ENCODE measurements at regions not wholly inside any gene's neighbourhood (a gene's known extent, or its start where the extent isn't known, plus 50 kb on each side); places are given as distances from the start of the nearest gene placed in this dataset.

DNA sequence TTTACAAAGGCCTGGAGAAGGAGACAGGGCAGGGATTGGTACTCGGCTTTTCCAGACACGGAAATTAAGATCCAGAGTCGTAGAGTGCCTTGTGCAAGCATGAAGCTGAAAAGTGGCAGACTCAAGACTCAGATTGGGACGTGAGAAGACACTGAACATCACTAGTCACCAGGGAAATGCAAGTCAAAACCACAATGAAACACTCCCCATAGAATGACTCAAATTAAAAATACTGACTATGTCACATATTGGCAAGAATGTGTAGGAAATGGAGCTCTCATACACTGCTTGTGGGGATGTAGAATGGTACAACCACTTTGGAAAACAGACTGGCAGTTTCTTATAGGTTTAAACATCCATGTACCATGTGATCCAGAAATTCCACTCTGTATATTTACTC is 472.0 kb downstream of the RPS24 start:
- DNase-seq (ENCODE audit: extremely low read depth in 1 of 2, low read depth in 1 of 2), result no peak

GRCh38 chr10:78506614-78507013 is 473.0 kb downstream of the RPS24 start:
- DNase-seq (ENCODE audit: extremely low read depth in 1 of 2, low read depth in 1 of 2), result no peak

DNA sequence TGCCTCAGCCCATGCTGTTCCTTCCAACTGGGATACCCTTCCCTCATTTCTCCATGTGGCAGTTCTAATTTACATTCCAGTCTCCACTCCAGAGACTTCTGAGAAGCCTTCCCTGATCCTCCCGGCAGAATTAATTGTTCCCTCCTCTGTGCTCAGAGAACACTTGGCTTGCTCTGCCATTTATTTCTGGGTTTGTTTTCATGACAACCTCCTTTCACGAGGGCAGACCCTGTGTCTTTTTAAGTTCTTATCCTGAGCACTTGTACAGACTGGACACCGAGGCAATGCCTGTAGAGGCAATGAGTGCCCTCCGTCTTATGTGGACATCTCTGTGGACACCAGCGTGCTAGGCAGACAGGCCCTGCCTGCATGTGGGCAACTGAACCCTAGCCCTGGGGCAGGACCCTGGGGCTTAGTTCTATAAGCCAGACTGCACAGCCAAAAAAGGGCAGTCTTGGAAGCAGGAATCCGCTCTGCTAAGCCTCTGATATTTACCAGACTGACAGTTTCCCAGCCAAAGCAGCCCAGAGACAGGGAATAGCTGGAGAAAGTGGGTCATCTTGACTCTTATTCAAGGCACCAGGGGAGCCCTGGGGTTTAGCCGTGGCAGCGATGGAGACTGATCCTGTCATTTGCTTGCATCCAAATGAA is 474.0 kb downstream of the RPS24 start:
- no peak for DNase-seq (ENCODE audit: extremely low read depth in 1 of 2, low read depth in 1 of 2)

- no peak for DNase-seq (ENCODE audit: extremely low read depth in 1 of 2, low read depth in 1 of 2)
These were observed 475.5 kb downstream of the RPS24 start for GRCh38 chr10:78508955-78509748.

DNA sequence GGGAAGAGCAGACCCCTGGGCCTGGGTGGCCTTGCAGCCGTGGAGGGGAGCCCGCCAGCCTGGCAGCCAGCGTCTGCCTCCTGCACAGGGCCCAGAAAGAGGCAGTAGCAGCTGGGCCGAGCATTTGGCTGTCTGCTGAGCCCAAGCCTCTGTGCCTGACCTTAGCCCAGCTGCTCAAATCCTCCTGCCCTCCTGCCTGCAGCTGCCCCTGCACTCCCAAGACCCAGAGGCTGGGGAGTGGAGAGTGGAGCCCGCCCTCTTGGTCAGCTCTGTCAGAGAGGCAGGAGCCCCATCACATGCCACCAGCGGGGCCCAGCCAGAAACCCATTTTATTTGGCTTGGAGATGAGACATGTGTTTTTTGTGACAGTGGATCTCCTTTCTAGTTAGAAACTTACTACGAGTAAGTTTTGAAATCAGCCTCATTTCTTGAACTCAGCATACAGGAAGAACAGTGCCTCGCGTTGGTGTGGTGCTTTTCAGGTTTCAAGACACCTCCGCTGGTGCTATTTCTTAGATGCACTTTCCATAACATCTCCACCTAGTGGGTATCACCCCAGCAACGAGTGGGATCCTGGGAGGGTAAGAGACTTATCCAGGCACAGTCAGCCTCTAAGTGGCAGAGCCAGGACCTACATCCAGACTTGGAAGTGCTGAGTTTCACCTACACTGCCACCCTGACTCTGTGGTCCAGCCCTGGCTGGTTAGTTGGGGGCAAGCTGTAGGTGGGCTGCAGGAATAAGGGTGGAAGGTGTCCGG is 477.1 kb downstream of the RPS24 start:
- DNase-seq (ENCODE audit: extremely low read depth in 1 of 2, low read depth in 1 of 2), result no peak

DNA sequence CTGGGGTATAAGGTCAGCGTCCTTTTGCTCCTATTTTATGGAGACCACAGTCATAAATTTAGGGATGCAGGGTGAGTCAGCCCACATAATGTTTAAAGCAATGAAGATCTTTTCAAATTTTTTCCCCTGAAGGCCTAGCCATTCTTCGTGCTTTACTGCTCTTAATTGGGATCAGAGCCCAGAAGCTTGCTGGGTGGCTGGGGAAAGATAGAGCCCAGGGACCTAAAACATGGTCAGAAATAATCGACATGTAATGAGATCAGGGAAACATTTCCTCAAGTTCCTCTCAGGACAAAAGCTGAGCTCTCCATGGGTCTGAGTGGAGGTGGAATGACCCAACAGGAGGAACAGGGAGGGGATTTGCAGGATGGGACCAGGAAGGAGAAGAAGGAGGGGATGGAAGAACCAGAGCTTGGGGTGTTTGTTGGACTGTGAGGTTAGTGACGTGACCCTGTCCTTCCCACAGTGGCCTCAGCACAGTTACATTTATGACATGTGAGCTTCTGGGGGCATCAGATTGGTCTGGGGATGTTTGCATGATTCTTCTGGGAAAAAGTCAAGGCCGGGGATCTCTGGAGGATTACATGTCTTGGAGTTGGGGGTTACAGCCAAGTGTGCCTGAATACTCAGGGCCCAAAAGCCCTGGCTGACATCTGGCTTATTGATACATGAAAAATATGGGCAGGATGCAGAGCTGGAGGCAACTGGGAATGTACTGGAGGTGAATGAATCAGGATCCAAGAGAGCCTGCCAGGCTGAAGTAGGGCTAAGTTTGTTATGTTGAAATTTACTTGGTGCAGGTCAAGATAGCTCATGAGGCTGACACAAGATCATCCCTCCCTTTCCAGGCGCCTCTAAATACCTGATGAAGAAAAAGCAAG is 477.9 kb downstream of the RPS24 start:
- DNase-seq (ENCODE audit: extremely low read depth in 1 of 2, low read depth in 1 of 2), result no peak

- DNase-seq (ENCODE audit: extremely low read depth in 1 of 2, low read depth in 1 of 2), result no peak
These were observed 478.5 kb downstream of the RPS24 start for GRCh38 chr10:78512205-78512550.

DNA sequence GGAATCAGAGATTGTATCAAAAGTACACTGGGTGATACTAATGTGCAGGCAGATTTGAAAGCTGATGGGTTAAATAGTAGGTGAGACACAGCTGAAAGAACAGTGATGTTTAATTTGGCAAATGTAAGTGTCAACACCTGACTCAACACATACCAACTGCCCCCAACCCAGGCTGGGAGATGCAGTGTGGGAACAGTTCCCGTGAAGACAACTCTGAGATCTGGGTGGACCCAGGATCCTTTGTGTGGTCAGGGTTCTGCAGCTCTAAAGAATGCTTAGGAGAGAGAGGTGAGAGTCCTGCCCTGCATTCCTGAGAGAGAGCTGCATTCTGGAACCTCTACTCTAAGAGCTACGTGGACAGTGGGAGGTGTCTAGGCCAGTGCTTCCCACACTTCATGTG is 479.7 kb downstream of the RPS24 start:
- DNase-seq (ENCODE audit: extremely low read depth in 1 of 2, low read depth in 1 of 2), result no peak

DNA sequence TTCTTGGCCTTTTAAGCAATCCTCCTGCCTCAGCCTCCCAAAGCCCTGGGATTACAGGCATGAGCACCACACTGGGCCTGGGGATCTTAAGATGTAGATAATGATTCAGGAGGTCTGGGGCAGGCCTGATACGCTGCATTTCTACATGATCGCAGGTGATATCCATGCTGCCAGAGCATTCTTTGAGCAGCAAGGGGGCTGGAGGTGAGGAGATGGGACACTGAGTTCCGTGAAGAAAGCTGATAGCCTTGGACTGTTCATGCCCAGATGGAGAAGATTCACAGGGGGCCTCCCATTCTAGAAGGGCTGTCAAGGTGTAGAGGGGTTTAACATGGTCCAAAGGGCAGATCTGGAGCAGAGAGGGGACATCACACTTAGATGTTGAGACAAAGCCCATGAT is 480.3 kb downstream of the RPS24 start:
- no peak for DNase-seq (ENCODE audit: extremely low read depth in 1 of 2, low read depth in 1 of 2)

GRCh38 chr10:78514459-78514858 is 480.8 kb downstream of the RPS24 start:
- no peak for DNase-seq (ENCODE audit: extremely low read depth in 1 of 2, low read depth in 1 of 2)

GRCh38 chr10:78515038-78515872 is 481.6 kb downstream of the RPS24 start:
- no peak for DNase-seq (ENCODE audit: extremely low read depth in 1 of 2, low read depth in 1 of 2)

- no peak for DNase-seq (ENCODE audit: extremely low read depth in 1 of 2, low read depth in 1 of 2)
These were observed 482.1 kb downstream of the RPS24 start for GRCh38 chr10:78515873-78516153.

- DNase-seq (ENCODE audit: extremely low read depth in 1 of 2, low read depth in 1 of 2), result no peak
These were observed 482.6 kb downstream of the RPS24 start for GRCh38 chr10:78516236-78516635.

- no peak for DNase-seq (ENCODE audit: extremely low read depth in 1 of 2, low read depth in 1 of 2)
These were observed 483.1 kb downstream of the RPS24 start for GRCh38 chr10:78516756-78517155.

DNA sequence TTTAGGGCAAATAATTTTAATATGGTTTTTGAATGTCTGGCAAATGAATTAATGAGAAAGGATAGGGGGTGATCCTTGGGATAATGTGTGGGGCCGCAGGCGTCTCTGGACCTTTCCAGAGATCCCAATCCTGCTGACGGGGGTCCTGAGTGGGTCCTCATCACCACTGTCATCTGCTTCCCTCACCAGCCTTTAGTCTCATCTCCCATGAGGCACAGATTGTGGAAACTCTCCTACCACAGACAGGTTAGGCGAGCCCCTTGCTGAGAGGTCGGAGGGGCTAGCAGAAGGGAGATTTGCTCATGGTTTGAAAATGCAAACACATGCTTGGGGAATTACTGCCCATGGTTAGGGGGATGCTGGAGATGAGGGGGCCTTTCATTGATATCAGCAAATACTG is 484.6 kb downstream of the RPS24 start:
- no peak for DNase-seq (ENCODE audit: extremely low read depth in 1 of 2, low read depth in 1 of 2)

- DNase-seq (ENCODE audit: extremely low read depth in 1 of 2, low read depth in 1 of 2), result no peak
These were observed 487.2 kb downstream of the RPS24 start for GRCh38 chr10:78520737-78521430.

DNA sequence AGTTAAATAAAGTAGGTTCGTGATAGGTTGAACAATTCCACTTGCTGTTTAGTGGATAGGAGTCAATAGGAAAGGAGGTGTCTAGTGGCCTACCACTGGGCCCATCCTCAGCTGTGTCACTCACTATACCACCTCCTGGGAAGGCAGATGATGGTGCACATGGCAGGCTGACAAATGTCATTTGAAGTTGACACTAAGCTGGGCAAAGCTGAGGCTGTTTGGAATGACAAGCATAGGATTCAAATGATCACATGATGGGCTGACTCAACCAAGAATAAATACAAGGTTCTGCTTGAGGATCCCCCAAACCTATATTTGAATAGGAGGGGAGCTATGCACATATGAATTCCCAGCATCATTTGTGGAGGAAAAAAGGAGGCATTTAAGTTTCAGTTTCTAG is 489.8 kb downstream of the RPS24 start:
- DNase-seq (ENCODE audit: extremely low read depth in 1 of 2, low read depth in 1 of 2), result no peak

- DNase-seq (ENCODE audit: extremely low read depth in 1 of 2, low read depth in 1 of 2), result no peak
These were observed 490.7 kb downstream of the RPS24 start for GRCh38 chr10:78524342-78524741.

- no peak for DNase-seq (ENCODE audit: extremely low read depth in 1 of 2, low read depth in 1 of 2)
These were observed 491.3 kb downstream of the RPS24 start for GRCh38 chr10:78524941-78525340.

DNA sequence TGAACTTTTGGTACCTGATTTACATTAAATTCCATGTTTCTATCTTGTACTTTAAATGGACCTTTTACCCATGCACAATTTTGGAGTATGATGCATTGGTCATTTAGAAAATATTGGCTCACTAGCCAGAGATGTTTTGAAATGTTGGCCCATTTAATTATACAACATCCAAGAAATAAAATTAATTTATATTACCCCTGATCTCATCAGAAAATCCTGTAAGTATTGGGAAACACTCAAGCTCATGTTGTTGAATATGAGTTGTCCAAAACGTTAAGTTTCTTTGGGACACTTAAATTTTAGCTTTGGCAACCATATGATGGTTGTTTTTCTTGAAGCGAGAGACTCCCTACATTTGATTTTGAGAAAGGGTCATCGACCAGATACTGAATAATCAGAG is 492.7 kb downstream of the RPS24 start:
- no peak for DNase-seq (ENCODE audit: extremely low read depth in 1 of 2, low read depth in 1 of 2)
